Heart left ventricle (tissue), 16 donors: ENCODE measurements at regions not wholly inside any gene's neighbourhood (a gene's known extent, or its start where the extent isn't known, plus 50 kb on each side); places are given as distances from the start of the nearest gene placed in this dataset.
A peak's percentile ranks its signal among the peaks of the same experiment; 100 is the strongest.

ENCODE experiments used
- ATAC-seq, 4 donors: fragments of 200-7000 bp; cut with Tn5 transposase; one replicate each; pipeline ENCODE4 v1.9.1; 2020 to 2022; ENCODE audit warnings: moderate library complexity in 4 of 4, mild to moderate bottlenecking in 3 of 4, moderate number of reproducible peaks in 1 of 4
- DNase-seq, 5 donors: peaks; one replicate each; pipeline ENCODE4 v3.0.0-alpha.2; 2020
- H3K27ac ChIP-seq, 12 donors: fragments of 200-600 bp; sonication (generic) in 4 of 12; one replicate each; pipeline versions ENCODE4 v1.5.0 to v1.8.0; 2016 to 2022; ENCODE audit warnings: mild to moderate bottlenecking in 2 of 12
- H3K27me3 ChIP-seq, 9 donors: fragments of 200-600 bp; sonication (generic) in 2 of 9; one replicate each; pipeline versions ENCODE4 v1.5.1 to v1.8.0; 2016 to 2022; ENCODE audit warnings: mild to moderate bottlenecking in 3 of 9
- H3K36me3 ChIP-seq, 9 donors: fragments of 200-600 bp; sonication (generic) in 2 of 9; one replicate each; pipeline versions ENCODE4 v1.5.0 to v1.8.0; 2018 to 2022; ENCODE audit warnings: mild to moderate bottlenecking in 2 of 9
- H3K4me1 ChIP-seq, 12 donors: fragments of 200-600 bp; sonication (generic) in 4 of 12; one replicate each; pipeline versions ENCODE4 v1.5.0 to v1.8.0; 2016 to 2022; ENCODE audit warnings: mild to moderate bottlenecking in 3 of 12
- H3K4me3 ChIP-seq, 12 donors: fragments of 200-600 bp; sonication (generic) in 4 of 12; one replicate each; pipeline versions ENCODE4 v1.5.0 to v1.8.0; 2017 to 2022; ENCODE audit warnings: mild to moderate bottlenecking in 9 of 12, moderate library complexity in 4 of 12
- H3K9me3 ChIP-seq, 12 donors: fragments of 200-600 bp; sonication (generic) in 4 of 12; one replicate each; pipeline versions ENCODE4 v1.5.0 to v1.8.0; 2016 to 2022; ENCODE audit warnings: mild to moderate bottlenecking in 1 of 12
- CTCF ChIP-seq, 12 donors: fragments of 200-600 bp; sonication (generic) in 4 of 12; IDR thresholded peaks; one replicate each; pipeline versions ENCODE4 v1.5.0 to v1.8.0; 2018 to 2022; ENCODE audit warnings: antibody characterized with exemption in 12 of 12, mild to moderate bottlenecking in 5 of 12
- POLR2A ChIP-seq, 2 donors: fragments of 450-650 bp; IDR thresholded peaks; one replicate each; pipeline ENCODE4 v1.6.1; 2017; ENCODE audit warnings: antibody characterized with exemption in 2 of 2, mild to moderate bottlenecking in 2 of 2, moderate library complexity in 2 of 2
- WGBS, 4 donors: extraction: QIAGEN DNeasy Blood & Tissue Kit in 2 of 4; methylation state at CpG; one replicate each; pipeline versions ENCODE4 v1.1.5 to v1.1.7; 2013 to 2018; 5-methylcytosine and 5-hydroxymethylcytosine counted together
- intact Hi-C, 10 donors: fragments of 100-400 bp; cut with DNase I; formaldehyde crosslinking; loops; one replicate each; pipeline versions ENCODE4 v1.11.1 to v1.14.2; 2022
- donor health status: ischemic (EF 13 %, LVEDD 7.1; RV severe dilation, severe dysfunction).
- donor health status: healthy with polysubstance abuse.
- donor health status: DM: no; HTN: yes; CAD: no.
- donor health status: DM: no; HTN: no; CAD: no.
- donor health status: ischemic (EF 25% LVEDD 6.9; RV normal size, moderate dysfunction).
- donor health status: ischemic (EF 25% LVEDD 5.7; RV mildly dilated, moderate dysfunction).
- donor health status: healthy.
- donor health status: DM: yes; HTN: yes; CAD: no.
- donor health status: ischemic (EF 35%, LVEDD 5.7; RV mildly dilated, moderate dysfunction).
- donor health status: nonischemic (EF 11% LVEDD 7.7; RV severe dilation, severe dysfunction).
- donor health status: DM: yes; HTN: yes; CAD: no.
- donor health status: PGD.
- donor health status: ischemic (EF 29% LVEDD 5.4; RV normal size, mild dysfunction).
- donor health status: nonischemic (EF 23%, LVEDD 6.1; RV moderate dilation, normal function).

GRCh38 chr6:90372885-90373284 is 76.2 kb upstream of the BACH2 start:
- ATAC-seq (no peak), DNase-seq (no peak)
- 94 to 98% (median 97%) methylated on average over 2 of the region's 2 CpGs for WGBS, 4 donors
- intact Hi-C loops: no loop called here
- no peak overlapping the region for H3K4me3 ChIP-seq
- H3K4me1 ChIP-seq: peaks cover 0 to 24% (median 0%) of the 10 kb centered on the region in 12 donors
- no peak for TF ChIP-seq CTCF (IDR thresholded peaks at IDR 0.05)
- no peak for TF ChIP-seq POLR2A (IDR thresholded peaks at IDR 0.05)
- no peaks in the 10 kb centered on the region for H3K36me3 ChIP-seq
- no peak overlapping the region for H3K27ac ChIP-seq
- no peaks in the 10 kb centered on the region for H3K27me3 ChIP-seq
- H3K9me3 ChIP-seq: no peaks in the 10 kb centered on the region

GRCh38 chr6:90372450-90372849 is 75.8 kb upstream of the BACH2 start:
- H3K36me3 ChIP-seq: no peaks in the 10 kb centered on the region
- no peak overlapping the region for H3K4me3 ChIP-seq
- intact Hi-C loops: no loop called here
- TF ChIP-seq CTCF (IDR thresholded peaks at IDR 0.05) (no peak), POLR2A (IDR thresholded peaks at IDR 0.05) (no peak)
- no peaks in the 10 kb centered on the region for H3K9me3 ChIP-seq
- peaks cover 0 to 24% (median 0%) of the 10 kb centered on the region in 12 donors for H3K4me1 ChIP-seq
- H3K27me3 ChIP-seq: no peaks in the 10 kb centered on the region
- no peak overlapping the region for H3K27ac ChIP-seq
- ATAC-seq (no peak), DNase-seq (no peak)
- 84 to 93% (median 87%) methylated on average over 5 of the region's 5 CpGs for WGBS, 4 donors

- TF ChIP-seq POLR2A (IDR thresholded peaks at IDR 0.05): no peak
- TF ChIP-seq CTCF (IDR thresholded peaks at IDR 0.05): no peak
- H3K36me3 ChIP-seq: no peaks in the 10 kb centered on the region
- no peak for ATAC-seq
- no peaks in the 10 kb centered on the region for H3K9me3 ChIP-seq
- DNase-seq: no peak
- H3K4me3 ChIP-seq: no peak overlapping the region
- WGBS, 4 donors: 59 to 70% (median 67%) methylated on average over 1 of the region's 1 CpG
- intact Hi-C loops: no loop called here
- H3K27ac ChIP-seq: no peak overlapping the region
- H3K4me1 ChIP-seq: peaks cover 0 to 14% (median 0%) of the 10 kb centered on the region in 12 donors
- no peaks in the 10 kb centered on the region for H3K27me3 ChIP-seq
These were observed 73.9 kb upstream of the BACH2 start for GRCh38 chr6:90370493-90370959.

GRCh38 chr6:90369651-90370050 is 73.0 kb upstream of the BACH2 start:
- intact Hi-C loops: loop anchor here in 1 of 10 donors (2.0 kb wide), 1 partner anchor 73 kb away; the partner anchor contains the start of gene BACH2
- H3K36me3 ChIP-seq: no peaks in the 10 kb centered on the region
- no peak for DNase-seq
- peak overlapping the region in 6 of 12 donors; percentile 4 to 77 (median 43) for H3K27ac ChIP-seq
- H3K4me3 ChIP-seq: no peak overlapping the region
- H3K9me3 ChIP-seq: no peaks in the 10 kb centered on the region
- H3K4me1 ChIP-seq: peaks cover 0 to 14% (median 0%) of the 10 kb centered on the region in 12 donors
- no peak for ATAC-seq
- TF ChIP-seq POLR2A (IDR thresholded peaks at IDR 0.05): no peak
- TF ChIP-seq CTCF (IDR thresholded peaks at IDR 0.05): no peak
- WGBS, 4 donors: 87 to 91% (median 91%) methylated on average over 6 of the region's 6 CpGs
- no peaks in the 10 kb centered on the region for H3K27me3 ChIP-seq
